ENCODE measurements at regions not wholly inside any gene's neighbourhood (a gene's known extent, or its start where the extent isn't known, plus 50 kb on each side); places are given as distances from the start of the nearest gene placed in this dataset.
"Not testable (repeated sequence)": the region's sequence is repeated elsewhere in the genome, so short reads cannot be mapped to it uniquely, and the experiment has no call there.

GRCh38 chr18:34951625-34952379 is 89.4 kb upstream of the MAPRE2 start:
- DNase-seq (ENCODE audit: low read depth in 1 of 2, low spot score in 1 of 2), result no peak

GRCh38 chr18:34953212-34953611 is 88.0 kb upstream of the MAPRE2 start:
- DNase-seq (ENCODE audit: low read depth in 1 of 2, low spot score in 1 of 2), result no peak
- no peak overlapping the region for H3K4me3 ChIP-seq (replicated peaks; ENCODE audit: insufficient read depth, low read length)
- no peak overlapping the region for H3K27ac ChIP-seq (replicated peaks)
- TF ChIP-seq CTCF (IDR thresholded peaks at IDR 0.05; ENCODE audit: insufficient read depth, low read length) (no peak), SPI1 (IDR thresholded peaks at IDR 0.05; ENCODE audit: borderline replicate concordance, low read depth) (no peak), REST (IDR thresholded peaks at IDR 0.05; ENCODE audit: insufficient replicate concordance, low read depth) (no peak), GABPA (IDR thresholded peaks at IDR 0.05; ENCODE audit: low read depth) (no peak), POLR2AphosphoS5 (IDR thresholded peaks at IDR 0.05; ENCODE audit: low read depth) (no peak)
- H3K27me3 ChIP-seq (ENCODE audit: insufficient read depth, poor library complexity, severe bottlenecking), result no peaks in the 10 kb centered on the region

More at GRCh38 chr18:34951625-34952379, 89.4 kb upstream of the MAPRE2 start:
- Histone ChIP-seq H3K27ac (replicated peaks) (no peak overlapping the region), H3K4me3 (replicated peaks; ENCODE audit: insufficient read depth, low read length) (no peak overlapping the region), H3K27me3 (ENCODE audit: insufficient read depth, poor library complexity, severe bottlenecking) (no peaks in the 10 kb centered on the region)
- TF ChIP-seq GABPA (IDR thresholded peaks at IDR 0.05; ENCODE audit: low read depth), result no peak
- no peak for TF ChIP-seq REST (IDR thresholded peaks at IDR 0.05; ENCODE audit: insufficient replicate concordance, low read depth)
- TF ChIP-seq CTCF (IDR thresholded peaks at IDR 0.05; ENCODE audit: insufficient read depth, low read length), result no peak
- TF ChIP-seq SPI1 (IDR thresholded peaks at IDR 0.05; ENCODE audit: borderline replicate concordance, low read depth), result no peak
- TF ChIP-seq POLR2AphosphoS5 (IDR thresholded peaks at IDR 0.05; ENCODE audit: low read depth), result no peak

GRCh38 chr18:34955494-34955893 is 85.7 kb upstream of the MAPRE2 start:
- H3K4me3 ChIP-seq (replicated peaks; ENCODE audit: insufficient read depth, low read length); H3K27ac ChIP-seq (replicated peaks); H3K27me3 ChIP-seq (ENCODE audit: insufficient read depth, poor library complexity, severe bottlenecking); DNase-seq (ENCODE audit: low read depth in 1 of 2, low spot score in 1 of 2): not testable (repeated sequence)

GRCh38 chr18:34956663-34957062 is 84.5 kb upstream of the MAPRE2 start:
- no peaks in the 10 kb centered on the region for H3K27me3 ChIP-seq (ENCODE audit: insufficient read depth, poor library complexity, severe bottlenecking)
- no peak for DNase-seq (ENCODE audit: low read depth in 1 of 2, low spot score in 1 of 2)
- H3K4me3 ChIP-seq (replicated peaks; ENCODE audit: insufficient read depth, low read length), result no peak overlapping the region
- TF ChIP-seq GABPA (IDR thresholded peaks at IDR 0.05; ENCODE audit: low read depth), result no peak
- no peak for TF ChIP-seq CTCF (IDR thresholded peaks at IDR 0.05; ENCODE audit: insufficient read depth, low read length)
- H3K27ac ChIP-seq (replicated peaks), result no peak overlapping the region

Measured in HL-60 (cell line).